Thyroid gland (tissue), 4 donors: ENCODE measurements at regions not wholly inside any gene's neighbourhood (a gene's known extent, or its start where the extent isn't known, plus 50 kb on each side); places are given as distances from the start of the nearest gene placed in this dataset.
"Not testable (repeated sequence)": the region's sequence is repeated elsewhere in the genome, so short reads cannot be mapped to it uniquely, and the experiment has no call there.

ENCODE experiments used
- POLR2A ChIP-seq, 2 donors: fragments of 450-650 bp; IDR thresholded peaks; one replicate each; pipeline ENCODE4 v1.6.1; 2017; ENCODE audit warnings: antibody characterized with exemption in 2 of 2, mild to moderate bottlenecking in 2 of 2, moderate library complexity in 1 of 2
- TF ChIP-seq, protein P1 (sequence below), 6 experiments: fragments of 200-600 bp in 3 of 6; fragments of 450-650 bp in 3 of 6; sonication (generic) in 3 of 6; IDR thresholded peaks; one replicate each; pipeline ENCODE4 v1.5.1; 2016 to 2019; ENCODE audit warnings: antibody characterized with exemption in 6 of 6, mild to moderate bottlenecking in 2 of 6, inconsistent platforms in 1 of 6, moderate library complexity in 1 of 6

DNA sequence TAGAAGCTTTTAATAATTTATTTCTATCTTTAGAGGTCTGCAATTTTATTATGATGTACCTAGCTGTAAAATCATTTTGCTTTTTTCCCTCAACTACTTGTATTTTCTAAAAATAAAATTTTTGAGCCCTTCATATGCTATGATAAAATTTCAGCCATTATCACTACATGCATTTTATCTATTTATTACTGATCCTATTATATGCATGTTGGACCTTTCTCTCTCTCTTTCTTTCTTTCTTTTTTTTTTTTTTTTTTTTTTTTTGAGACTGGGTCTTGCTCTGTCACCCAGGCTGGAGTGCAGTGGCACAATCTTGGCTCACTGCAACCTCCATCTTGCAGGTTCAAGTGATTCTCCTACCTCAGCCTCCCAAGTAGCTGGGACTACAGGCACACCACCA, 440.1 kb upstream of the RORB start:
- TF ChIP-seq, protein P1, sequence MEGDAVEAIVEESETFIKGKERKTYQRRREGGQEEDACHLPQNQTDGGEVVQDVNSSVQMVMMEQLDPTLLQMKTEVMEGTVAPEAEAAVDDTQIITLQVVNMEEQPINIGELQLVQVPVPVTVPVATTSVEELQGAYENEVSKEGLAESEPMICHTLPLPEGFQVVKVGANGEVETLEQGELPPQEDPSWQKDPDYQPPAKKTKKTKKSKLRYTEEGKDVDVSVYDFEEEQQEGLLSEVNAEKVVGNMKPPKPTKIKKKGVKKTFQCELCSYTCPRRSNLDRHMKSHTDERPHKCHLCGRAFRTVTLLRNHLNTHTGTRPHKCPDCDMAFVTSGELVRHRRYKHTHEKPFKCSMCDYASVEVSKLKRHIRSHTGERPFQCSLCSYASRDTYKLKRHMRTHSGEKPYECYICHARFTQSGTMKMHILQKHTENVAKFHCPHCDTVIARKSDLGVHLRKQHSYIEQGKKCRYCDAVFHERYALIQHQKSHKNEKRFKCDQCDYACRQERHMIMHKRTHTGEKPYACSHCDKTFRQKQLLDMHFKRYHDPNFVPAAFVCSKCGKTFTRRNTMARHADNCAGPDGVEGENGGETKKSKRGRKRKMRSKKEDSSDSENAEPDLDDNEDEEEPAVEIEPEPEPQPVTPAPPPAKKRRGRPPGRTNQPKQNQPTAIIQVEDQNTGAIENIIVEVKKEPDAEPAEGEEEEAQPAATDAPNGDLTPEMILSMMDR (IDR thresholded peaks at IDR 0.05) = not testable (repeated sequence)
- TF ChIP-seq POLR2A (IDR thresholded peaks at IDR 0.05) = not testable (repeated sequence)
